AG04450 (cell line): ENCODE measurements at regions not wholly inside any gene's neighbourhood (a gene's known extent, or its start where the extent isn't known, plus 50 kb on each side); places are given as distances from the start of the nearest gene placed in this dataset.

Source experiments
- CTCF ChIA-PET: fragments of 300-600, 350-600 bp; formaldehyde crosslinking; extraction: SDS; loops from one replicate; lab custom pipeline; 2022; ENCODE audit warnings: antibody characterized with exemption, inconsistent platforms; lab: Charles Lee
- POLR2A ChIA-PET: fragments of 350-600 bp; formaldehyde crosslinking; extraction: SDS; loops from one replicate; lab custom pipeline; 2021; ENCODE audit warnings: antibody characterized with exemption, inconsistent platforms; lab: Yijun Ruan, JAX
- DNase-seq: peaks from one replicate; pipeline ENCODE4 v3.0.0-alpha.2; 2011; ENCODE audit warnings: low read depth, low spot score
- H3K27ac ChIP-seq: one replicate; pipeline ENCODE4 v1.5.1; 2012; ENCODE audit warnings: low read depth, low read length, control low read depth
- H3K27me3 ChIP-seq: one replicate; pipeline ENCODE4 v1.6.0; 2012; ENCODE audit warnings: low read length; ENCODE audit not compliant: control insufficient read depth, insufficient read depth
- H3K4me3 ChIP-seq: 2 replicates; pipeline ENCODE4 v1.5.1; 2011; ENCODE audit warnings: mild to moderate bottlenecking, low read depth, low read length, control low read depth
- H3K9me3 ChIP-seq: 2 replicates; pipeline ENCODE4 v1.5.1; 2012; ENCODE audit warnings: low read length; ENCODE audit not compliant: control insufficient read depth, insufficient read depth
- TF ChIP-seq, protein P1 (sequence below): IDR thresholded peaks from 2 replicates; pipeline ENCODE4 v1.5.1; 2011; ENCODE audit warnings: low read depth, low read length, control low read depth, inconsistent platforms

DNA sequence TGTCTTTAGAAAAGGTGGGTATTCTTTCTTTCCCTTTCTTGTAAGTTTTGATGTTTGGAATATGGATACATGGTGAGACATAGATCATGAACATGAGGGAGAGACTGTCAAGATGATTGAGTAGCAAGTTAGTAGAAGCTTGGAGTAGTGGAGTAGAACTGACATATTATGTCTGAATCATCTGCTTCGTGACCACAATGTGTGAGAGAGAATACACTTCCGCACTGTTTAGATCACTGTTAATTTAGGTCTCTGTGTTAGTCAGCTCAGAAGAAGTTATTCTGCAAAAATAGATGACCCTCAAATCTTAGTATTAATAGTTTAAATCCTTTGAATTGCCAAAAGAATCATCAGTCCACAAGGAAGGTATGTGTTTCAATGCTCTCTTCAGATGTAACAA is 151.0 kb downstream of the OXSM start:
- Histone ChIP-seq H3K27ac (no peak overlapping the region), H3K27me3 (no peaks in the 10 kb centered on the region), H3K4me3 (no peak overlapping the region), H3K9me3 (no peaks in the 10 kb centered on the region)
- ChIA-PET CTCF (no interaction called here), POLR2A (no interaction called here)
- DNase-seq = no peak
- TF ChIP-seq, protein P1, sequence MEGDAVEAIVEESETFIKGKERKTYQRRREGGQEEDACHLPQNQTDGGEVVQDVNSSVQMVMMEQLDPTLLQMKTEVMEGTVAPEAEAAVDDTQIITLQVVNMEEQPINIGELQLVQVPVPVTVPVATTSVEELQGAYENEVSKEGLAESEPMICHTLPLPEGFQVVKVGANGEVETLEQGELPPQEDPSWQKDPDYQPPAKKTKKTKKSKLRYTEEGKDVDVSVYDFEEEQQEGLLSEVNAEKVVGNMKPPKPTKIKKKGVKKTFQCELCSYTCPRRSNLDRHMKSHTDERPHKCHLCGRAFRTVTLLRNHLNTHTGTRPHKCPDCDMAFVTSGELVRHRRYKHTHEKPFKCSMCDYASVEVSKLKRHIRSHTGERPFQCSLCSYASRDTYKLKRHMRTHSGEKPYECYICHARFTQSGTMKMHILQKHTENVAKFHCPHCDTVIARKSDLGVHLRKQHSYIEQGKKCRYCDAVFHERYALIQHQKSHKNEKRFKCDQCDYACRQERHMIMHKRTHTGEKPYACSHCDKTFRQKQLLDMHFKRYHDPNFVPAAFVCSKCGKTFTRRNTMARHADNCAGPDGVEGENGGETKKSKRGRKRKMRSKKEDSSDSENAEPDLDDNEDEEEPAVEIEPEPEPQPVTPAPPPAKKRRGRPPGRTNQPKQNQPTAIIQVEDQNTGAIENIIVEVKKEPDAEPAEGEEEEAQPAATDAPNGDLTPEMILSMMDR = no peak

DNA sequence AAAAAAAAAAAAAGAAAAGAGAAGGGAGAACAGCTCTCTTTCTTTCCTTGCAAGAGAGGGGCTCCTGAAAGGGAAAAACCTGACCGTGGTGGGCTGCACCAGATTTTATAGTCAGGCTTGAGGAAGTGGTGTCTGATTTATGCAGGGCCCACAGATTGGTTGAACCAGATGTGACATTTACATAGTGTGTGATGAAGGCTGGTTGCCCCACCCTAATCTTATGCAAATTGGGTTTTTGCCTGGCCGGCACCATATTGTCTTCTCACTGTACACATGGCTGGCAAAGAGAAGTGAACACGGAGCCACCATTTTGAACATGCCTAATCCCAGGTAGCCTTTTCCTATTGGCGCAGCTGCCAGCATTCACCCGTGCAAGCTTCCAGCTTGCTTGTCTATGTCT is 154.4 kb downstream of the OXSM start:
- ChIA-PET POLR2A (no interaction called here), CTCF (no interaction called here)
- no peak for DNase-seq
- TF ChIP-seq, protein P1 = no peak
- Histone ChIP-seq H3K9me3 (no peaks in the 10 kb centered on the region), H3K27me3 (no peaks in the 10 kb centered on the region), H3K27ac (no peak overlapping the region), H3K4me3 (no peak overlapping the region)

DNA sequence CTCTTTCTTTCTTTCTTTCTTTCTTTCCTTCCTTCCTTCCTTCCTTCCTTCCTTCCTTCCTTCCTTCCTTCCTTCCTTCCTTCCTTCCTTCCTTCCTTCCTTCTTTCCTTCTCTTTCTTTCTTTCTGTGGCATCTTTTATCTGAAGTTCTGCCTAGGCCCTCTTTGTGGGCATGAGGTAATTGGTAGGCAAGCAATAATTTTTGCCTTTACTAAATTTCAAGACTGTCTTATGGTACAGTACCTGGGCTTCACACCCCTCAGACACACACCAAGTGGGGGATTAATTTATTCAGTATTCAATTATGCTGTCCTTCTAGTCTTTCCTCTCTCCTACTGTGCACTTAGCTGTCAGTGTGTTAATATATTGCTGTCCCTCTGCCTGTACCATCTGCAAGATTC is 155.5 kb downstream of the OXSM start:
- no peaks in the 10 kb centered on the region for H3K27me3 ChIP-seq
- H3K4me3 ChIP-seq = no peak overlapping the region
- TF ChIP-seq, protein P1 = no peak
- no peaks in the 10 kb centered on the region for H3K9me3 ChIP-seq
- DNase-seq = no peak
- no peak overlapping the region for H3K27ac ChIP-seq
- POLR2A ChIA-PET = no interaction called here
- CTCF ChIA-PET = no interaction called here

DNA sequence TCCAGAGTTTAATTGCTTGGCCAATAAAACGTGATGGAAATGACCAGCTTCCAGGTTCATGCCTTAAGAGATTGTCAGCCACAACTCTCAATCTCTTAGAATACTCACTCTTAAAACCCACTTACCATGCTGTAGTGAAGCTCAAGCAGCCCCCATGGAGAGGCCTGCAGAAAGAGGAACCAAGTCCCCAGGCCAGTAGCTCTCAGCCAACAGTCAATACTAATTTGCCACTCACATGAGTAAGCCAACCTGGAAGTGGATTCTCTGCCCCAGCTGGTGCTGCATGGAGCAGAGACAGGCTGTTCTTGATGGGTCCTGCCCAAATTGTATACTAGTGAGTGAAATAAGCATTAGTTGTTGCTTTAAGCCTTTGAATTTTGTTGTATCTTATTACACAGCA is 155.9 kb downstream of the OXSM start:
- H3K27me3 ChIP-seq = no peaks in the 10 kb centered on the region
- H3K9me3 ChIP-seq = no peaks in the 10 kb centered on the region
- no peak overlapping the region for H3K27ac ChIP-seq
- TF ChIP-seq, protein P1 = no peak
- POLR2A ChIA-PET = no interaction called here
- no peak overlapping the region for H3K4me3 ChIP-seq
- CTCF ChIA-PET = no interaction called here
- DNase-seq = no peak

DNA sequence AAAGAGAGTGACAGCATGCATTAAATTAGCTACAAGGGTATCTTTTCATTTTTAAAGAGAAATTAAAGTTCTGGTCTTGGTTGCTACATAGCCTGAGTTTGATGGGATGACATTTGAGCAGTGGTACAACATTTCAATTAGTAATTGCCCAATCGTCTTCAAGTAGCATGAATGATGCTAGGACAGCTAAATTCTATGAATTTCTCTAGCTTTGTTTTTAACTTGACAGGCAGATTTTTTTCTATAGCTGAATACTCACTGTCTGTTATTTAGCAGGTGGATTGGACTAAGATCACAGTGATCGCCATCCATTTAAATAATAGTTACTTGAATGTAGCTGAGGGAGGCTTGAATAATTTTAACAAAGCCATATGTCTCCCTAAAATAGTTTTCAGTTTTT is 162.2 kb downstream of the OXSM start:
- TF ChIP-seq, protein P1 = no peak
- ChIA-PET POLR2A (no interaction called here), CTCF (no interaction called here)
- H3K4me3 ChIP-seq = no peak overlapping the region
- H3K27ac ChIP-seq = no peak overlapping the region
- DNase-seq = no peak
- no peaks in the 10 kb centered on the region for H3K27me3 ChIP-seq
- H3K9me3 ChIP-seq = no peaks in the 10 kb centered on the region
